GM23248 (cell line): ENCODE measurements at regions not wholly inside any gene's neighbourhood (a gene's known extent, or its start where the extent isn't known, plus 50 kb on each side); places are given as distances from the start of the nearest gene placed in this dataset.

Experiments used
- DNase-seq: peaks from one replicate; pipeline ENCODE4 v3.0.0-alpha.2; 2015
- H2AFZ ChIP-seq: fragments of 200-600 bp; sonication (generic); 2 replicates; pipeline ENCODE4 v1.6.1; 2016; ENCODE audit warnings: antibody characterized with exemption
- H3F3A ChIP-seq: fragments of 200-600 bp; sonication (generic); 2 replicates; pipeline ENCODE4 v1.6.1; 2016; ENCODE audit warnings: mild to moderate bottlenecking, antibody characterized with exemption, mixed run types; ENCODE audit not compliant: insufficient read depth
- H3K27ac ChIP-seq: fragments of 200-600 bp; sonication (generic); 2 replicates; pipeline ENCODE4 v1.5.1; 2016; ENCODE audit warnings: mild to moderate bottlenecking
- H3K27me3 ChIP-seq: fragments of 200-600 bp; sonication (generic); replicated peaks from 2 replicates; pipeline ENCODE4 v1.6.1; 2016; ENCODE audit warnings: mild to moderate bottlenecking; ENCODE audit not compliant: insufficient read depth
- H3K36me3 ChIP-seq: fragments of 200-600 bp; sonication (generic); 2 replicates; pipeline ENCODE4 v1.6.1; 2016; ENCODE audit warnings: low read depth, mild to moderate bottlenecking
- H3K4me1 ChIP-seq: fragments of 200-600 bp; sonication (generic); 2 replicates; pipeline ENCODE4 v1.6.1; 2016; ENCODE audit warnings: mild to moderate bottlenecking; ENCODE audit not compliant: insufficient read depth
- H3K4me2 ChIP-seq: fragments of 200-600 bp; sonication (generic); one replicate; pipeline ENCODE4 v1.6.1; 2016; ENCODE audit warnings: mild to moderate bottlenecking; ENCODE audit not compliant: unreplicated experiment
- H3K4me3 ChIP-seq: fragments of 200-600 bp; sonication (generic); 2 replicates; pipeline ENCODE4 v1.5.1; 2016; ENCODE audit warnings: mild to moderate bottlenecking
- H3K79me2 ChIP-seq: fragments of 200-600 bp; sonication (generic); 2 replicates; pipeline ENCODE4 v1.6.1; 2016; ENCODE audit warnings: mild to moderate bottlenecking; ENCODE audit not compliant: insufficient read depth
- H3K9ac ChIP-seq: fragments of 200-600 bp; sonication (generic); 2 replicates; pipeline ENCODE4 v1.6.1; 2016; ENCODE audit warnings: mild to moderate bottlenecking
- H3K9me2 ChIP-seq: fragments of 200-600 bp; sonication (generic); 2 replicates; pipeline ENCODE4 v1.6.1; 2016; ENCODE audit warnings: mixed run types, mild to moderate bottlenecking, moderate library complexity; ENCODE audit not compliant: insufficient read depth
- H3K9me3 ChIP-seq: fragments of 200-600 bp; sonication (generic); one replicate; pipeline ENCODE4 v1.6.1; 2017; ENCODE audit warnings: low read depth
- H4K20me1 ChIP-seq: fragments of 200-600 bp; sonication (generic); 2 replicates; pipeline ENCODE4 v1.6.0; 2016; ENCODE audit not compliant: insufficient read depth
- EZH2 ChIP-seq: fragments of 200-600 bp; sonication (generic); IDR thresholded peaks from 2 replicates; pipeline ENCODE4 v1.6.1; 2018; ENCODE audit warnings: antibody characterized with exemption, mild to moderate bottlenecking; ENCODE audit not compliant: insufficient read depth, poor library complexity, severe bottlenecking
- EZH2phosphoT487 ChIP-seq: fragments of 200-600 bp; sonication (generic); IDR thresholded peaks from 2 replicates; pipeline ENCODE4 v1.6.1; 2018; ENCODE audit warnings: antibody characterized with exemption, moderate library complexity, mild to moderate bottlenecking, low read depth; ENCODE audit not compliant: insufficient read depth
- WGBS, 2 experiments: methylation state at CpG; one replicate each; pipeline ENCODE4 v1.1.6; 2015 to 2017; ENCODE audit warnings: low lambda C conversion rate in 2 of 2, low coverage in 1 of 2; ENCODE audit errors: missing lambda C conversion rate in 2 of 2; 5-methylcytosine and 5-hydroxymethylcytosine counted together
- in situ Hi-C: fragments of 300-500 bp; cut with MboI; formaldehyde crosslinking; loops from 2 replicates; pipeline ENCODE4 v1.15.0; 2020

- Histone ChIP-seq H4K20me1 (no peaks in the 10 kb centered on the region), H3K27me3 (no peaks in the 10 kb centered on the region), H3K79me2 (no peaks in the 10 kb centered on the region), H3K9ac (no peak overlapping the region), H3K4me1 (no peaks in the 10 kb centered on the region), H2AFZ (no peak overlapping the region), H3K27ac (no peak overlapping the region), H3K4me3 (no peak overlapping the region), H3K9me2 (no peaks in the 10 kb centered on the region), H3K4me2 (no peak overlapping the region), H3K36me3 (no peaks in the 10 kb centered on the region), H3F3A (no peaks in the 10 kb centered on the region), H3K9me3 (no peaks in the 10 kb centered on the region)
- DNase-seq = no peak
- 24 to 31% methylated on average over 2 of the region's 2 CpGs for whole genome bisulfite sequencing, 2 experiments
- in situ Hi-C loops = no loop called here
- TF ChIP-seq EZH2phosphoT487 (no peak), EZH2 (no peak)
These were observed 294.1 kb downstream of the RMST start for GRCh38 chr12:97756741-97757140.

GRCh38 chr12:97757481-97758193 is 295.0 kb downstream of the RMST start:
- H2AFZ ChIP-seq = no peak overlapping the region
- no peak overlapping the region for H3K27ac ChIP-seq
- H3K4me1 ChIP-seq = no peaks in the 10 kb centered on the region
- DNase-seq = no peak
- no peaks in the 10 kb centered on the region for H3K9me3 ChIP-seq
- 11 to 16% methylated on average over 6 of the region's 6 CpGs for WGBS, 2 experiments
- H3K36me3 ChIP-seq = no peaks in the 10 kb centered on the region
- H3K4me3 ChIP-seq = no peak overlapping the region
- in situ Hi-C loops = no loop called here
- no peaks in the 10 kb centered on the region for H3F3A ChIP-seq
- H3K79me2 ChIP-seq = no peaks in the 10 kb centered on the region
- H3K27me3 ChIP-seq = no peaks in the 10 kb centered on the region
- no peaks in the 10 kb centered on the region for H3K9me2 ChIP-seq
- no peak overlapping the region for H3K9ac ChIP-seq
- H4K20me1 ChIP-seq = no peaks in the 10 kb centered on the region
- no peak overlapping the region for H3K4me2 ChIP-seq
- TF ChIP-seq EZH2 = no peak
- TF ChIP-seq EZH2phosphoT487 = no peak

DNA sequence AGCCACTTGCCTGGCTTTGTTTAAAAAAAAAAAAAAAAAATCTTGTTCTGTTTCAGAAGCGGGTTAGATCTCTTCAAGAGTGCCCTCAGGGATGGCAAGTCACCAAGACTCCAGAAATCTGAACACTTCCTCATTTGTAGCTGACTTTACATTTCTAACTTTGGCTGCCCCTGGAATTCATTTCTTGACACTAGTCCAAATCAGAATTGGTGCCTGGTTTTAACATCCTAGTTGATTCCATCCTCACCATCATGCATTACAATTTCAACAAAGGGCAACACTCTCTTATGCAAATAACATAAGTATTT is 295.5 kb downstream of the RMST start:
- Histone ChIP-seq H3K9me2 (no peaks in the 10 kb centered on the region), H3K4me3 (no peak overlapping the region), H2AFZ (no peak overlapping the region), H3K9ac (no peak overlapping the region), H3K4me2 (no peak overlapping the region), H3K79me2 (no peaks in the 10 kb centered on the region), H3K36me3 (no peaks in the 10 kb centered on the region), H3K27me3 (no peaks in the 10 kb centered on the region), H3K27ac (no peak overlapping the region), H3K9me3 (no peaks in the 10 kb centered on the region), H4K20me1 (no peaks in the 10 kb centered on the region), H3K4me1 (no peaks in the 10 kb centered on the region), H3F3A (no peaks in the 10 kb centered on the region)
- in situ Hi-C loops = no loop called here
- WGBS, 2 experiments = 0 to 4% methylated on average over 1 of the region's 1 CpG
- no peak for DNase-seq
- TF ChIP-seq EZH2 (no peak), EZH2phosphoT487 (no peak)

GRCh38 chr12:97758586-97758985 is 296.0 kb downstream of the RMST start:
- 17 to 24% methylated on average over 1 of the region's 1 CpG for WGBS, 2 experiments
- Histone ChIP-seq H3F3A (no peaks in the 10 kb centered on the region), H3K27ac (no peak overlapping the region), H3K36me3 (no peaks in the 10 kb centered on the region), H3K4me1 (no peaks in the 10 kb centered on the region), H3K27me3 (no peaks in the 10 kb centered on the region), H4K20me1 (no peaks in the 10 kb centered on the region), H3K4me3 (no peak overlapping the region), H3K9me3 (no peaks in the 10 kb centered on the region), H2AFZ (no peak overlapping the region), H3K9ac (no peak overlapping the region), H3K4me2 (no peak overlapping the region), H3K79me2 (no peaks in the 10 kb centered on the region), H3K9me2 (no peaks in the 10 kb centered on the region)
- in situ Hi-C loops = no loop called here
- TF ChIP-seq EZH2phosphoT487 (no peak), EZH2 (no peak)
- DNase-seq = no peak

GRCh38 chr12:97760601-97761000 is 298.0 kb downstream of the RMST start:
- Histone ChIP-seq H3K79me2 (no peaks in the 10 kb centered on the region), H3K9me2 (no peaks in the 10 kb centered on the region), H4K20me1 (no peaks in the 10 kb centered on the region), H3K4me3 (no peak overlapping the region), H3K27ac (no peak overlapping the region), H3K27me3 (no peaks in the 10 kb centered on the region), H3K4me1 (no peaks in the 10 kb centered on the region), H3K36me3 (no peaks in the 10 kb centered on the region), H3K9ac (no peak overlapping the region), H3F3A (no peaks in the 10 kb centered on the region), H3K9me3 (no peaks in the 10 kb centered on the region), H2AFZ (no peak overlapping the region), H3K4me2 (no peak overlapping the region)
- in situ Hi-C loops = no loop called here
- TF ChIP-seq EZH2 (no peak), EZH2phosphoT487 (no peak)
- DNase-seq = no peak
- 30 to 44% methylated on average over 3 of the region's 3 CpGs for WGBS, 2 experiments
